HFFc6 (cell line): ENCODE measurements at regions not wholly inside any gene's neighbourhood (a gene's known extent, or its start where the extent isn't known, plus 50 kb on each side); places are given as distances from the start of the nearest gene placed in this dataset.

ENCODE experiments used
- DNase-seq: peaks from one replicate; pipeline ENCODE4 v3.0.0-alpha.2; 2018
- H3K27ac Mint-ChIP-seq: 2 replicates; pipeline ENCODE4 v1.8.0; 2020; ENCODE audit warnings: mild to moderate bottlenecking, mixed read lengths
- H3K27me3 Mint-ChIP-seq: 2 replicates; pipeline ENCODE4 v1.8.0; 2021; ENCODE audit warnings: mild to moderate bottlenecking, moderate library complexity, mixed read lengths; ENCODE audit not compliant: insufficient read depth
- H3K36me3 Mint-ChIP-seq: 2 replicates; pipeline ENCODE4 v1.8.0; 2021; ENCODE audit warnings: low read depth, mixed read lengths
- H3K4me1 Mint-ChIP-seq: 2 replicates; pipeline ENCODE4 v1.8.0; 2020; ENCODE audit warnings: low read depth, mixed read lengths
- H3K4me3 Mint-ChIP-seq: 2 replicates; pipeline ENCODE4 v1.8.0; 2020; ENCODE audit warnings: mild to moderate bottlenecking, moderate library complexity, mixed read lengths
- H3K9me3 Mint-ChIP-seq: 2 replicates; pipeline ENCODE4 v1.8.0; 2020; ENCODE audit warnings: mild to moderate bottlenecking, mixed read lengths
- TF ChIP-seq, protein P1 (sequence below): fragments of 200-600 bp; sonication (generic); IDR thresholded peaks from 2 replicates; pipeline ENCODE4 v1.5.0; 2021; ENCODE audit warnings: antibody characterized with exemption, mild to moderate bottlenecking

DNA sequence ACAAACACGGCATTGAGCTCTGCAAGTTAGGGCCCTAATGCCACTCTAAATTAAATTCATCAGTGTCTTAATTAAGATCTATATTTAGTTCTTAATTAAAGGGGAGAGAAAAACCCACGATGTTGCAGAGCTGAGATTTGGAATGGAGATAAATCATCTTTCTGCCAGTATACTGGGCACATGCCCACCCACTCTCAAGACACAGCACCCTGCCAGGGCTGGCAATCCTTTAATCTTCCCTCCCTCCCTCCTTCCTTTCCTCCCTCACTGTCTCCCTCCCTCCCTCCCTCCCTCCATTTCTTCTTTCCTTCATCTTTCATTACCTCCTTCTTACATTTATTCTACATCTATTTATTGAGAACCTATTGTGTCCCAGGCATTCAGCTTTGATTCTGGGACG lies 194.8 kb downstream of the BUD13 start:
- Mint-ChIP-seq H3K9me3 (no peaks in the 10 kb centered on the region), H3K27me3 (peaks cover 22% of the 10 kb centered on the region), H3K36me3 (no peaks in the 10 kb centered on the region), H3K27ac (no peak overlapping the region), H3K4me3 (no peak overlapping the region), H3K4me1 (no peaks in the 10 kb centered on the region)
- DNase-seq: no peak
- TF ChIP-seq, protein P1, sequence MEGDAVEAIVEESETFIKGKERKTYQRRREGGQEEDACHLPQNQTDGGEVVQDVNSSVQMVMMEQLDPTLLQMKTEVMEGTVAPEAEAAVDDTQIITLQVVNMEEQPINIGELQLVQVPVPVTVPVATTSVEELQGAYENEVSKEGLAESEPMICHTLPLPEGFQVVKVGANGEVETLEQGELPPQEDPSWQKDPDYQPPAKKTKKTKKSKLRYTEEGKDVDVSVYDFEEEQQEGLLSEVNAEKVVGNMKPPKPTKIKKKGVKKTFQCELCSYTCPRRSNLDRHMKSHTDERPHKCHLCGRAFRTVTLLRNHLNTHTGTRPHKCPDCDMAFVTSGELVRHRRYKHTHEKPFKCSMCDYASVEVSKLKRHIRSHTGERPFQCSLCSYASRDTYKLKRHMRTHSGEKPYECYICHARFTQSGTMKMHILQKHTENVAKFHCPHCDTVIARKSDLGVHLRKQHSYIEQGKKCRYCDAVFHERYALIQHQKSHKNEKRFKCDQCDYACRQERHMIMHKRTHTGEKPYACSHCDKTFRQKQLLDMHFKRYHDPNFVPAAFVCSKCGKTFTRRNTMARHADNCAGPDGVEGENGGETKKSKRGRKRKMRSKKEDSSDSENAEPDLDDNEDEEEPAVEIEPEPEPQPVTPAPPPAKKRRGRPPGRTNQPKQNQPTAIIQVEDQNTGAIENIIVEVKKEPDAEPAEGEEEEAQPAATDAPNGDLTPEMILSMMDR: no peak

DNA sequence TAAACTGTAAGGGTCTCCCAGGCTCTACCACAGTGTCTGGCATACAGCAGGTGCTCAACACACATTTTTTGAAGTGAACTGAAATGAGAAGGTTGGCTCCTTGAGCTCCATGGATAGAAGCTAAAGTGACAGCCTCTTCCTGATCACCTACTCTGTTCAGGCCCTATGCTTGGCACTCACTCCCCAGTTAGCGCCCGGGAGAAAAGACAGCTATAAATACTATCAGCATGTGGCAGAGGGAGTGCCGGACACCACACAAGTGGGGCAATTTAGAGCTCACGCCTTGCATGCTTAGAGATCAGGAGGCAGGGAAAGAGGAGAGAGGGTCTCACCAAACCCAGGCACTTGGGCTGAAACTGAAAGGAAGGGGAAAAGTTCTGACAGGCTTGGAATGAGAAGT lies 195.5 kb downstream of the BUD13 start:
- Mint-ChIP-seq H3K4me3 (no peak overlapping the region), H3K4me1 (no peaks in the 10 kb centered on the region), H3K36me3 (no peaks in the 10 kb centered on the region), H3K9me3 (no peaks in the 10 kb centered on the region), H3K27ac (no peak overlapping the region), H3K27me3 (peaks cover 19% of the 10 kb centered on the region)
- TF ChIP-seq, protein P1: no peak
- no peak for DNase-seq

DNA sequence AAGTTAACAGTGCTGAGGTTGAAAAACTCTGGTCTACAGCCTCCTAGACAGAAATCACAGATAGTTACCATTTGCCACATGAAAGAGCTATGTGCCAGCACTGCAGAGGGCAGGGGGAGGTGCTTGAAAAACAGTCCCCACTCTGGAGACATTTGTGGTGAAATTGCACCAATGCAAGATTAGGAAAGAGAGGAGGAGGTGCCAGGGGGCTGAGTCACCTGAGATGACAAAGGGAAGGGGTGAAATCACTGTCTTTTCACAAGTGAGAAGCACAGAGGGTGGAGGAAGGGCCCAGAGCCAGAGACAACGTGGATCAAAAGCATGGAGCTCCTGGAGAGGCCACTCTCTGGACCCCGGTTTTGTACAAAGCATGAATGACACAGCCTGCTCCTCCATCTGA lies 196.3 kb downstream of the BUD13 start:
- Mint-ChIP-seq H3K27me3 (peaks cover 12% of the 10 kb centered on the region), H3K27ac (no peak overlapping the region), H3K36me3 (no peaks in the 10 kb centered on the region), H3K9me3 (no peaks in the 10 kb centered on the region), H3K4me1 (no peaks in the 10 kb centered on the region), H3K4me3 (no peak overlapping the region)
- TF ChIP-seq, protein P1: no peak
- DNase-seq: no peak

DNA sequence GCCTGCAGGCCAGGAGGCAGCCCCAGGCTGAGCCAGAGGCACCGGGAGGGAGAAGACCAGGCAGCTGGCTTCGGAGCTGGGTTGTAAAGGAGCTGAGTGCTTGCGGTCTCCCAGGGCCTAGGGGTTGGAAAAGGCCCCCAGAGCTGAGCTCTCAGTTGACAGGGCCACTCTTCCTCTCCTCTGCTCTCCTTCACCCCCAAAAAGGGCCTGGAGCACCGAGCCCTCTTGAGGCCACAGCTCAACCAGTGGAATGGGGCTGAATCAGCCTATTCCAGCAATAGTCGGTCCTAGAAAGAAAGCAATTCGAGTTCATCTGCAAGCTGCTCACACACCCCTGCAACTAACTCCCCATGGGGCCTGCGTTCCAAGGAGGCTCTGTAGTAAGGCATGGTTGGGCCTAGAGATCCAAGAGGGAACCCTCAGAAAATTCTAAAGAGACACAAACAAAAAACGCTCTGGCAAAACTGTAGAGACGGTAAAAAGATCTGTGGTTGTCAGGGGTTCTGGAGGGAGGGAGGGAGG lies 205.0 kb downstream of the BUD13 start:
- TF ChIP-seq, protein P1: no peak
- H3K4me1 Mint-ChIP-seq: peaks cover 8% of the 10 kb centered on the region; the same call in 1 of the 2 replicates
- DNase-seq: no peak
- H3K4me3 Mint-ChIP-seq: no peak overlapping the region
- H3K27me3 Mint-ChIP-seq: peaks cover 11% of the 10 kb centered on the region
- H3K36me3 Mint-ChIP-seq: peaks cover 8% of the 10 kb centered on the region; the same call in 1 of the 2 replicates
- no peak overlapping the region for H3K27ac Mint-ChIP-seq
- peaks cover 21% of the 10 kb centered on the region for H3K9me3 Mint-ChIP-seq

DNA sequence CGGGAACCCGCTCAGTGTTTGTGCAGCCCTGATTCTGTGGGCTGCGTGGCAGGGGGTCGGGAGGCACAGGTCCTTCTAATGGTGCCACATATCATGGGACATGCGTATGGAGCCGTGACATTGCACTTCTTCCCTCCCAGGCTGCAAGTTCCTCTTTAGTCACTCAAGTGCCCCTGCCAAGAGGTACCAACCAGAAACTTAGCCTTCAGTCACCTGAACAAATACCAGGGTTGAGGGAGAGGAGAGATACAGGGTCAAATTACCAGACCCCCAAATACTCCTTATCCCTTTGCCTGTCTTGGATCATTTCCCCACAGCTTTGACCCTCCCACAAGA lies 209.1 kb downstream of the BUD13 start:
- peaks cover 10% of the 10 kb centered on the region for H3K4me1 Mint-ChIP-seq
- H3K4me3 Mint-ChIP-seq: no peak overlapping the region
- TF ChIP-seq, protein P1: no peak
- DNase-seq: no peak
- no peak overlapping the region for H3K27ac Mint-ChIP-seq
- peaks cover 8% of the 10 kb centered on the region; the same call in 1 of the 2 replicates for H3K36me3 Mint-ChIP-seq
- H3K27me3 Mint-ChIP-seq: peaks cover 4% of the 10 kb centered on the region; the same call in 1 of the 2 replicates
- peaks cover 16% of the 10 kb centered on the region for H3K9me3 Mint-ChIP-seq
